ENCODE measurements at regions not wholly inside any gene's neighbourhood (a gene's known extent, or its start where the extent isn't known, plus 50 kb on each side); places are given as distances from the start of the nearest gene placed in this dataset.
"Not testable (repeated sequence)": the region's sequence is repeated elsewhere in the genome, so short reads cannot be mapped to it uniquely, and the experiment has no call there.

- peak; percentile 93 for DNase-seq (ENCODE audit: low read depth)
These were observed 371.2 kb downstream of the NFIB start for GRCh38 chr9:13942695-13943094.

- no peak for DNase-seq (ENCODE audit: low read depth)
These were observed 371.7 kb downstream of the NFIB start for GRCh38 chr9:13942201-13942600.

GRCh38 chr9:13941714-13942113, 372.2 kb downstream of the NFIB start:
- DNase-seq (ENCODE audit: low read depth), result no peak

- DNase-seq (ENCODE audit: low read depth), result no peak
These were observed 374.0 kb downstream of the NFIB start for GRCh38 chr9:13939701-13940490.

GRCh38 chr9:13939134-13939533, 374.8 kb downstream of the NFIB start:
- DNase-seq (ENCODE audit: low read depth), result peak; percentile 74

GRCh38 chr9:13934416-13934815, 379.5 kb downstream of the NFIB start:
- no peak for DNase-seq (ENCODE audit: low read depth)

GRCh38 chr9:13933268-13933656, 380.7 kb downstream of the NFIB start:
- no peak for DNase-seq (ENCODE audit: low read depth)

GRCh38 chr9:13932528-13933267, 381.2 kb downstream of the NFIB start:
- no peak for DNase-seq (ENCODE audit: low read depth)

GRCh38 chr9:13929013-13929412, 384.9 kb downstream of the NFIB start:
- DNase-seq (ENCODE audit: low read depth), result no peak

GRCh38 chr9:13923381-13923780, 390.6 kb downstream of the NFIB start:
- no peak for DNase-seq (ENCODE audit: low read depth)

GRCh38 chr9:13920557-13920956, 393.4 kb downstream of the NFIB start:
- DNase-seq (ENCODE audit: low read depth), result no peak

GRCh38 chr9:13919401-13919800, 394.5 kb downstream of the NFIB start:
- DNase-seq (ENCODE audit: low read depth), result no peak

- no peak for DNase-seq (ENCODE audit: low read depth)
These were observed 396.4 kb downstream of the NFIB start for GRCh38 chr9:13917534-13917933.

- DNase-seq (ENCODE audit: low read depth), result no peak
These were observed 398.2 kb downstream of the NFIB start for GRCh38 chr9:13915591-13916301.

- no peak for DNase-seq (ENCODE audit: low read depth)
These were observed 398.8 kb downstream of the NFIB start for GRCh38 chr9:13915131-13915530.

GRCh38 chr9:13911473-13911872, 402.5 kb downstream of the NFIB start:
- DNase-seq (ENCODE audit: low read depth), result no peak

GRCh38 chr9:13907842-13908241, 406.1 kb downstream of the NFIB start:
- DNase-seq (ENCODE audit: low read depth), result not testable (repeated sequence)

- DNase-seq (ENCODE audit: low read depth), result no peak
These were observed 409.2 kb downstream of the NFIB start for GRCh38 chr9:13904746-13905145.

GRCh38 chr9:13904311-13904710, 409.6 kb downstream of the NFIB start:
- no peak for DNase-seq (ENCODE audit: low read depth)

GRCh38 chr9:13902286-13903066, 411.5 kb downstream of the NFIB start:
- DNase-seq (ENCODE audit: low read depth), result no peak

GRCh38 chr9:13901176-13901575, 412.8 kb downstream of the NFIB start:
- no peak for DNase-seq (ENCODE audit: low read depth)

GRCh38 chr9:13900449-13900848, 413.5 kb downstream of the NFIB start:
- no peak for DNase-seq (ENCODE audit: low read depth)

Data from RPMI7951 (cell line).